Body of pancreas (tissue), 4 donors: ENCODE measurements at regions not wholly inside any gene's neighbourhood (a gene's known extent, or its start where the extent isn't known, plus 50 kb on each side); places are given as distances from the start of the nearest gene placed in this dataset.

ENCODE experiments used
- CTCF ChIP-seq, 7 experiments: fragments of 450-650 bp in 4 of 7; fragments of 200-600 bp in 3 of 7; sonication (generic) in 3 of 7; IDR thresholded peaks; one replicate each; pipeline ENCODE4 v1.5.1; 2016 to 2019; ENCODE audit warnings: antibody characterized with exemption in 7 of 7
- POLR2A ChIP-seq, 3 donors: fragments of 450-650 bp; IDR thresholded peaks; one replicate each; pipeline ENCODE4 v1.6.1; 2016; ENCODE audit warnings: antibody characterized with exemption in 3 of 3, mild to moderate bottlenecking in 2 of 3

GRCh38 chr2:17148407-17149145 is 369.7 kb downstream of the RAD51AP2 start:
- peak in 2 of 7 experiments; percentile 17 to 25 for TF ChIP-seq CTCF (IDR thresholded peaks at IDR 0.05)
- no peak for TF ChIP-seq POLR2A (IDR thresholded peaks at IDR 0.05)
